Endothelial cell of umbilical vein (primary cell): ENCODE measurements at regions not wholly inside any gene's neighbourhood (a gene's known extent, or its start where the extent isn't known, plus 50 kb on each side); places are given as distances from the start of the nearest gene placed in this dataset.
A peak's percentile ranks its signal among the peaks of the same experiment; 100 is the strongest.

ENCODE experiments used
- BruUV-seq: library from RNA; stranded (reverse); fragments of 400-500 nt; replicated peaks from 2 replicates; lab custom pipeline; 2021; lab: Mats Ljungman, UMichigan
- CTCF ChIA-PET: fragments of 300-600, 350-600 bp; sonication (Branson Sonifier 250); formaldehyde crosslinking; loops from one replicate; lab custom pipeline; 2021; ENCODE audit warnings: antibody characterized with exemption, inconsistent platforms; lab: Charles Lee
- POLR2A ChIA-PET: fragments of 300-600, 350-600 bp; sonication (Branson Sonifier 250); formaldehyde crosslinking; loops from one replicate; lab custom pipeline; 2021; ENCODE audit warnings: antibody characterized with exemption, inconsistent platforms; lab: Charles Lee
- DNase-seq: peaks from one replicate; pipeline ENCODE4 v3.0.0-alpha.2; 2011; ENCODE audit warnings: low read depth, low spot score
- FAIRE-seq: peaks from 2 replicates; lab custom pipeline; 2011; peaks lifted over from hg19 to GRCh38; lab: Jason Lieb, UNC
- H2AFZ ChIP-seq: 2 replicates; pipeline ENCODE4 v1.6.0; 2012; ENCODE audit warnings: low read depth, low read length, control low read depth, inconsistent platforms
- H3K27ac ChIP-seq: 2 replicates; pipeline ENCODE4 v1.5.1; 2011; ENCODE audit warnings: low read depth, mild to moderate bottlenecking, control low read depth, low read length, moderate library complexity; ENCODE audit not compliant: insufficient read depth
- H3K27me3 ChIP-seq, 2 experiments: 2 replicates each; pipeline versions ENCODE4 v1.6.0 to v1.6.1; 2011; ENCODE audit warnings: low read length in 2 of 2, mixed read lengths in 1 of 2; ENCODE audit not compliant: control insufficient read depth in 2 of 2, insufficient read depth in 2 of 2
- H3K36me3 ChIP-seq, 2 experiments: 2 replicates in 1 of 2; 3 replicates in 1 of 2; pipeline ENCODE4 v1.5.1; 2011; ENCODE audit warnings: low read length in 2 of 2, mild to moderate bottlenecking in 1 of 2, moderate library complexity in 1 of 2; ENCODE audit not compliant: control insufficient read depth in 2 of 2, insufficient read depth in 2 of 2; ENCODE audit errors: extremely low read depth in 1 of 2
- H3K4me1 ChIP-seq: 3 replicates; pipeline ENCODE4 v1.5.1; 2011; ENCODE audit warnings: mild to moderate bottlenecking, low read length; ENCODE audit not compliant: control insufficient read depth, insufficient read depth; ENCODE audit errors: extremely low read depth
- H3K4me2 ChIP-seq: 2 replicates; pipeline ENCODE4 v1.6.1; 2011; ENCODE audit warnings: low read length, control low read depth, mixed read lengths; ENCODE audit not compliant: insufficient read depth
- H3K4me3 ChIP-seq, 3 experiments: fragments of 200-600 bp in 1 of 3; sonication (generic), shearing (Covaris generic) in 1 of 3; replicated peaks in 1 of 3; 2 replicates each; pipeline ENCODE4 v1.5.1; 2011 to 2016; ENCODE audit warnings: control low read depth in 3 of 3, low read length in 3 of 3, mild to moderate bottlenecking in 2 of 3, inconsistent platforms in 1 of 3, low read depth in 1 of 3, moderate library complexity in 1 of 3; ENCODE audit not compliant: insufficient read depth in 1 of 3
- H3K79me2 ChIP-seq: 2 replicates; pipeline ENCODE4 v1.6.0; 2012; ENCODE audit warnings: low read length, inconsistent platforms; ENCODE audit not compliant: control insufficient read depth, insufficient read depth
- H3K9ac ChIP-seq: replicated peaks from 2 replicates; pipeline ENCODE3; 2011; ENCODE audit warnings: low read length, control low read depth; ENCODE audit not compliant: insufficient read depth; ENCODE audit errors: extremely low read depth
- H3K9me1 ChIP-seq: replicated peaks from 3 replicates; pipeline ENCODE4 v1.6.0; 2011; ENCODE audit warnings: mild to moderate bottlenecking, low read length; ENCODE audit not compliant: control insufficient read depth, insufficient read depth; ENCODE audit errors: extremely low read depth
- H3K9me3 ChIP-seq: replicated peaks from 2 replicates; pipeline ENCODE4 v1.5.1; 2012; ENCODE audit warnings: low read length, inconsistent platforms; ENCODE audit not compliant: control insufficient read depth, insufficient read depth
- H4K20me1 ChIP-seq: replicated peaks from 2 replicates; pipeline ENCODE3; 2011; ENCODE audit warnings: mild to moderate bottlenecking, low read length; ENCODE audit not compliant: control insufficient read depth, insufficient read depth; ENCODE audit errors: extremely low read depth
- CTCF ChIP-seq, 2 donors: IDR thresholded peaks; 1 replicate in 1 of 2; 2 replicates in 1 of 2; pipeline ENCODE4 v1.5.1; 2011; ENCODE audit warnings: low read length in 2 of 2, mild to moderate bottlenecking in 2 of 2, moderate library complexity in 2 of 2, control low read depth in 1 of 2, inconsistent platforms in 1 of 2, low read depth in 1 of 2; ENCODE audit not compliant: insufficient read depth in 1 of 2; ENCODE audit errors: extremely low read depth in 1 of 2
- FOS ChIP-seq: IDR thresholded peaks from 2 replicates; pipeline ENCODE4 v1.6.1; 2011; ENCODE audit warnings: mild to moderate bottlenecking, low read length, moderate library complexity, borderline replicate concordance; ENCODE audit not compliant: insufficient read depth
- GATA2 ChIP-seq: IDR thresholded peaks from 2 replicates; pipeline ENCODE4 v1.7.0; 2011; ENCODE audit warnings: low read depth, mild to moderate bottlenecking, moderate library complexity, mixed read lengths, low read length; ENCODE audit not compliant: insufficient read length, insufficient read depth
- JUN ChIP-seq: IDR thresholded peaks from 2 replicates; pipeline ENCODE4 v1.6.1; 2011; ENCODE audit warnings: borderline replicate concordance, low read depth; ENCODE audit not compliant: insufficient read length, insufficient read depth
- POLR2A ChIP-seq: IDR thresholded peaks from 2 replicates; pipeline ENCODE4 v1.6.1; 2012; ENCODE audit warnings: low read depth, mild to moderate bottlenecking, control low read depth, low read length
- dilution Hi-C: fragments of 300-500 bp; cut with MboI; formaldehyde crosslinking; loops from one replicate; pipeline ENCODE4 v1.15.0; 2019; ENCODE audit warnings: low sequenced_read_pairs; ENCODE audit not compliant: extremely low pct_ligation_motif_present
- intact Hi-C: fragments of 100-400 bp; cut with micrococcal nuclease; formaldehyde crosslinking; loops from one replicate; pipeline ENCODE4 v1.10.0; 2022

GRCh38 chr1:222464841-222465210 is 83.1 kb downstream of the HHIPL2 start:
- H3K27ac ChIP-seq = no peak overlapping the region
- H3K9ac ChIP-seq = peak overlapping the region; percentile 65
- H3K36me3 ChIP-seq = no peaks in the 10 kb centered on the region
- peaks cover 2% of the 10 kb centered on the region for H3K4me1 ChIP-seq
- H3K27me3 ChIP-seq = peaks cover 7% of the 10 kb centered on the region in 2 experiments
- BruUV-seq = no TSS peak
- peak overlapping the region; percentile 89 for H3K4me2 ChIP-seq
- CTCF ChIA-PET = interaction anchor here (0.6 to 4.5 kb wide), 23 partner anchors 10 to 1678 kb away, joined by 3 to 154 read pairs (median 5); partner anchors contain the start of genes AIDA, BROX, MTARC1 and TAF1A
- H3K9me1 ChIP-seq = no peaks in the 10 kb centered on the region
- no peaks in the 10 kb centered on the region for H3K9me3 ChIP-seq
- POLR2A ChIA-PET = interaction anchor here (1.1 to 1.3 kb wide), 2 partner anchors 170 to 178 kb away, joined by 3 to 6 read pairs; no protein-coding TSS in a partner anchor
- H3K79me2 ChIP-seq = no peaks in the 10 kb centered on the region
- TF ChIP-seq CTCF (IDR thresholded peaks at IDR 0.05; ENCODE audit: extremely low read depth in 1 of 2, insufficient read depth in 1 of 2, low read depth in 1 of 2, low read length in 2 of 2) (no peak), GATA2 (peak; percentile 37), JUN (no peak), POLR2A (no peak), FOS (no peak)
- peak overlapping the region; percentile 86 for H2AFZ ChIP-seq
- FAIRE-seq (no peak), DNase-seq (peak; percentile 75)
- peak overlapping the region; percentile 49 to 71 (median 53) for H3K4me3 ChIP-seq
- dilution Hi-C loops = no loop called here
- intact Hi-C loops = loop anchor here (1.0 to 5.0 kb wide), 8 partner anchors 125 to 657 kb away; no protein-coding TSS in a partner anchor
- no peaks in the 10 kb centered on the region for H4K20me1 ChIP-seq
